HG02884 (cell line): ENCODE measurements at regions not wholly inside any gene's neighbourhood (a gene's known extent, or its start where the extent isn't known, plus 50 kb on each side); places are given as distances from the start of the nearest gene placed in this dataset.

Experiments
- ATAC-seq: cut with Tn5 transposase; IDR thresholded peaks from one replicate; pipeline ENCODE4 v1.9.1; 2021; ENCODE audit warnings: mild to moderate bottlenecking, moderate library complexity; ENCODE audit not compliant: unreplicated experiment

DNA sequence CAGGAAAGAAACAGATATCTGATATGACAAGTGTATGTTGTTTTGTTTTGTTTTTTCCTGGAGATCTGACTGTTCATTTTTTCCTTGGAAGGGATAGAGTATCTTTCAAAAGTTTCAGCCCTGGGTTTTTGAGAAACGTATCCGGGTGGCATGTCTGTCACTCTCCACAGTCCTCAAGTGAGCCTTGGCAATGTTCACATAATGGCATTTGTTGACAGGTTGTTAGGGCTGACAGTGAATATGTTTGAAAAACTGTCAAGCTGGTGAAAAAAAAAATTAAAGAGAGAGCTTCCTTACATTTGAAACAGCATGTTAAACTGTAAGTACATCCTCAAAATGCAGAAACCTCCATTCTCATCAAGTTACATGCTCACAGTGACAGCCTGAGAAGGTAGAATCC lies 113.0 kb upstream of the DYNLRB2 start:
- ATAC-seq = no peak

DNA sequence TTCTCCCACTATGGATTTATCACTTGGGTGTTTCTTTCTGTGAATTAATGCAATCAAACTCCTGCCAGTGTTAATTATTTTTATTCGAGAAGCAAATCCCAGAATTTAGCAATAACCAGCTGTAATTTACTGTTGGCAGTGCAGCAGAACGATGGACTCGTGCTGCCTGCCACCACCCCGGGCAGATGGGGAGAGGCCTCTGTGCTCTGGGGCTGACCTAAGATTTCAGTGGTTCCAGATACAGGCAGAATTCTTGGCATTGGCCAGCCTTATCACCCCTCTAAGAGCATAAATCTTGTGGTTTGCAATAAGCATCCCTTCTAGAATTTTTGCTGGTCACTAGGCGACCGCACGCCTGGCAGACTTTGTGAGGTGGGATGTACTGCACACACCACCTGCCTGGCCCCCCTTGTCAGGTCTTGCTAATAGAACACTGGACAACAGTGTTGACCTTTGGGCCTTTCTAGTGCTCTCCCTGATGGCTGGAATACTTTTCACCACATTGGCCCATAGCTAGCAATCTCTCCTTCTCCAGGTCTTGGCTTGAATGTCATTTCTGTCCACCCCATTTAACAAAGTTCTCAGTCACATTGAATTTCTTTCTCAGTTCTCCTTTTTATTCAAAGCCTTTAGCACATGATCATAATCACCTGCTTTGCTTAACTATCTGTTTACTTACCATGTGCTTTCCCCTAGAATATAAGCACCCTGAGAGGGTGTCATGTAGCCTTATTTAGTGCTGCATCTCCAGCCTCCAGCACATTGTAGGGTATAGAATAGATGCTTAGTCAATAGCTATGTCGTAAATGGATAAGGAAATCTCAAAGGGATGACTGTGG lies 122.1 kb upstream of the DYNLRB2 start:
- ATAC-seq = no peak

DNA sequence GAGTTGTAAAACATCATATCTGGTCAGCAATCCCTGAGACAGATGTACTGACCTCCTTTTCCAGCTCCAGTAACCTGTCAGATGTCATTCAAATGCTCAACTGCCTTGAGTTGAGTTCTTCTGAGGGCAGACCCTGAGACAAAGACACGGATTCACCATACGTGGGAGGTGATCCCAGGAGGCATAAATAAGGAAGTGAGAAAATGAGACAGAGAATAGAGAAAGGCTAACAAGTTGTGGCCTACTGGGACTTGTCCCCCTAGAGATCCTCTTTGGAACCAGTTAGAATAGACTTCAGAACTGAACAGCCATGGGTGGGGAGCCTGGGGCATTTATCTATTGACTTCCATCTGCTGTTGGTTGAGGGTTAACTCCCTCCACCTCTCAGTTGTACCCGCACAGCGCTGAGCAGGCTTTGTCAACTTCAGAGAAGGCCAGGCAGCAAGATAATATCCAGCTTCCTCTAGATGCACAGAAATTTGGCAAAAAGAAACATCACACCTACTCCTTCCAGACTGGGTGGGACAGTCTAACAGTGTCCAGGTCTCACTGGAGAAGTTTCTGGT lies 123.0 kb upstream of the DYNLRB2 start:
- no peak for ATAC-seq

DNA sequence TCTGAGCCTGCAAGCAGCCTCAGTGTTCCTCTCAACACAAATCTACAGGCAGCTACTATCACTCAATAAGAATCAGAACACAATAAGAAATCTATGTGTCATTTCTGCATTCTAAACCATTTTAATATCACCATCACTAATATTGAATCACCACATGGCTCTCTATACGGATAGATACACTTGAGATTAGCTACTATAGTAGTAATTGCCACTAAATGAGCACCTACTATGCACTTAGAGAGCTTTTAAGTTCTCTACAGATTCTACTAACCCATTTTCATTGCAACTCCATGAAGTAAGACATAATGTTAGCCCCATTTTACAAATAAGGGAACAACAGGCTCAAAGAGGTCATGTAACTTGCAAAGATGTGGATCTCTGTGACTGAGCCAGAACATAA lies 132.8 kb upstream of the DYNLRB2 start:
- no peak for ATAC-seq

DNA sequence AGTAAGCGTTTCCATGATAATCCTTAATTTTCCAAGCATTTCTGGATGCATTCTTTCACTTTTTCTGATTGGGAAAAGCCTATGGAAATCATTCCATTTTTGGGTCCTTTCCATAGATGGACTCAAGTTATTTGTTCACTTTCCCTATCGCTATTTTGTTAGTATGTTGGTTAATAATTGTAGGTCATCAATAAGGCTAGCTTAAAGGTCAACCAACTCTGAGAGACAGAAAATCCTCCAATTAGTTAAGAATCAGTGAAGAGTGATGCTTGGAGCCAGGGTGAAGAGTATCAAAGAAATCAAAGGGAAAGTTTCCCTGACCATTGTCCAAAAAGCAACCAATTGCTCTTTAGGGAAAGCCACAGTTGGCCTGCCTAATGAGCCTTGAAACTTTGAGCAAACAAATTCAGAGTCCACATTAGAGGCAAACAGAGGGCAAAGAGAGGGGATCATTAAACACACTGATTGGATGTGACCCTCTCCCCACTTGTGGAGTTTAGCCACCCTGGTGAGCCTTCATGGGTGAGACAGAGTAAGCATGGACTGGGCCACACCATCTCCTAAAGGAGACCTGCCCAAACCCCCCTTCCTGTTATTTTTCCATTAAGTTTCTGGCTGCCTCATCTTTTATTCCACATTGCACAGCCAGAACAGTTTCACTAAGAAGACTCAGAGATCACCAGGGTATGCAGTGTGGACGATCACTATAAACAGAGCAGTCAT lies 133.4 kb upstream of the DYNLRB2 start:
- ATAC-seq = no peak

DNA sequence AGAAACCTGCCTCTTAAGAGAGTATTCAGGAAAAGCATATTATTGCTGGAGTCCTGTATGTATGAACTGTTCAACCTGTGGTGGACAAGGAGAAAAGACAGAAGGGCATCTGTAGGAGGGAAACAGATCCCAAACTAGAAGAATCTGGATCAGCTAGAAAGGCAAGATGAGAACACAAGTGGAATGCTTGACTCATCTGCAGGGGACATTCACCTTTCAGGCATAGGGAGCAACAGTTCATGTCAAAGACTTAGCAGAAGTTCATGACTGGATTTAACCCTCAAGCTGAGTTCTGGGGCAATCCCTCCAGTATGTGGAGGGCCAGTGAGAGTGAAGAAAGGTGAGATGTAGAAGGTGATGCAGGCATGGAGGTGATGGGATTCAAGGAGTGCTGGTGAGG lies 135.9 kb upstream of the DYNLRB2 start:
- no peak for ATAC-seq

DNA sequence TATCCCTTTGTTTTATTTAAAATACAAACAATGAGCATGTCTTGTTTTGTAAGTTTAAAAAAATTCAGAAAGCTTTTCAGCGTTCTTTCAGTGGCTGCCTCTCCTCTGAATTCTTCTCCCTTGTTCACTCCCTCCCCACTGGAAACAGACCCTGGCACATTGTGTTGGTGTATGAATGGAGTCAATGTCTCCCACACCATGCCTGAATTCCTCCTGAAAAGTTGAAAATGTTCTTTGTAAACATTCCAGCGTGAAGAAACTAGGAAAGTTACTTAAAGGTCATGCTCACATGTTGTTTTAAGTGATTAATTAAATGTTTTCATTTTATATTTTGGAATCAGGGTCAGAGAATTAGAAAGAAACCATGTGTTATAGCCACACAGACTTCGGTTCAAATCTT lies 136.9 kb upstream of the DYNLRB2 start:
- no peak for ATAC-seq

DNA sequence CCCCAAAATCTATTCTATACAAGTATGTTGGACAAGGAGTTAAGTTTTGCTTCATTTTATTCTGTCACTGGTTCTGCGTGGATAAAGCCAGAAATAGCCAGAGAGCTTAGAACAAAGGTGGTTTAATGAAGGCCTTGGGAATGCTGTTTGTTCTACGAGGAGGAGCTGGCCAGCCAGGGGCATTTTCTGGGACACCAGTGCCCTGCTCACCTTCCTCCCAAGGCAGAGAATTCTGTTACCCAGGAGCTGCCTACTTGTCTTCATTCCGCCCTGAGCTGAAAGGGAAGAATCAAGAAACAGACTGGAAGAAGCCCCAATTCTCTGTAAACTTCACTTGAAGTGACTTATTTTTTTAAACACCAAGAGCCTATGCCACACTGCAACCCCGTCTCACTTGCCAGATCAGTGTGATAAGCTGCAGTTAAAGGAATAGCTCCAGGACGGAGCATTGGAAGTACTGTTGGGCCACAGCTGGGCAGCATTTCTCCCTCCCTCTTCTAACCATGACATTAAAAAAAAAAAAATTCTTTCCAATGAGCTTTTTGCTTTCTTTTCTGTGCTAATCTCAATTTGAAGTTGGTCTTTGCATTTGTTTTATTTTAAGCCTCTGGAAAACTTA lies 149.8 kb upstream of the DYNLRB2 start:
- ATAC-seq = no peak

DNA sequence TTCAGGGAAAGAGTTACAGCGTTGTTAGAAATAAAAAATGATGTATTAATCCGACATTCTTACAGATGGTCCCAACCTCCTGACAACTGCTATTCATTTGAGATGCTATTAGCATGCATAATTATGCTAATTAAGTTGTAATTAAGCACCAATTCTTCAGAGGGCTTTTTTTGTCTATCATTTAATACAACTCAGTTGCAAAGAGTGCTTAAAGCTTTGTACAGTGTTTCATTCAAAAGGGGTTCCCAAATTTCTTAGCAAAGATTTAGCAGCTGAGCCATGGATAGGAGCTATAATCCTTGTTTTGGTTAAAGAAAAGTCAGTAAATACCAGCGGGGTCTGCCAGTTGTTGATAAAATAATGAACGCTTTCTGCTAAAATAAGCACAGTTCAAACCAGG lies 150.7 kb upstream of the DYNLRB2 start:
- ATAC-seq = no peak

DNA sequence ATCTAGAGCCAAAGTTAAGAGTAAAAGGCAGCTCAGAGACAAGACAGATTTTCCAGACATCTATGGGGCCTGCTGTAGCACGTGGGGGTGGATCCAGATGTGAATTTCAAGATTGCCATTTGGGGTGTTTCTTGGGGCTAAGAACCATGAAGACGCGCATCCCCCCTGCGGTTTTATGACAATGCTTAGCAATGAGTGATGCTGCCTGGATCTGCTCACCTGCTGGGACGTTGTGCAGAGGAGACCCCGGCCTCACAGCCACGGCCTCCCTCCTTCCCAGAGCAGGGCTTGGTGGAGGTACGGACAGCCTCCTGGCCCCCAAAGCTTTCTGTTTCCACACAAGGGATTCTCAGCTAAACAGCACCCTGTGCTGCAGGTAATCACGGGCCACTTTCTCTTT lies 151.5 kb upstream of the DYNLRB2 start:
- no peak for ATAC-seq

DNA sequence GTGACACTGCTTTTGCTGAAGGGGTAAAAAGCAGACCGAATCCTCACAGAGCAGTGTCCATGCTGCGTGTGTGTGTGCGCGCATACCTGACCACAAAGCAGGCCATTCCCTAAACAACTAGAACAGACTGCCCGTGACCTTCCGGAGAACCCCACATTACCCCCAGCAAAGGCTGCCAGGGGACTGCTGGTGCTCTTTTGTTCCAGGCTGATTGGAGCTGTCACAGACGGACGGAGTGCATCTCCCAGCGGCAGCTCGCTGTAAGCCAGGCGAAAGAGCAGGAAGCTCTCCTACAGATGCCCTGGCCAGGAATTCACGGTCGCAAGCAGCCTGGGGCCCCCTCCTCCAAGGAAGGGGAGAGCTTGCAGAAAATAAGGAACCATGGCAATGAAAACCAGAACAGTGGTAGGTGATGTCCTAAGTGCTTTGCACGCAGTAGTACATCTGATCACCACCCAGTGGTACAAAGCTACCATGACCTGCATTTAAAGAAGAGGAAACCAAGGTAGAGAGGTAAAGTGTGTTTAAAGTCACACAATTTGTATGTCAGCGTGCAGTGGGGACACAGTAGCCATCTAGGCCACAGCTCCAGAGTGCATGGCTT lies 153.4 kb upstream of the DYNLRB2 start:
- no peak for ATAC-seq

DNA sequence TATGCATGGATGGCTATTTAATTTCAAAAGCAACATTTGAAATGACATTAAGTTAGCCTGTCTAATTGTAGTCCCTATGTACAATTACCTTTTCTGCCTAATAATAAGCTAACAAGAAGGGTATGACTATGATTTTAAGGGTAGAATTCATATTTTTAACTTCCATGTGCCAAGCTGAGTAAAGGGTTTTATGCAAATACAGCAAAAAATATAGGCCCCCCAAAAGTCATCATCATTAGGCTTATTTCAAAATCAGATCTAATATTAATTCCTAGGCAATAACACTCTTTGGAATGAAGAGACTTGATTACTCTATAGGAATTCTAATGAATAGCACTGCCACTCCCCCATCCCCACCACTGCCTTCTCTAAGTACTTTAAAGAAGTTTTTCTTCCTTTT lies 155.9 kb upstream of the DYNLRB2 start:
- ATAC-seq = no peak

DNA sequence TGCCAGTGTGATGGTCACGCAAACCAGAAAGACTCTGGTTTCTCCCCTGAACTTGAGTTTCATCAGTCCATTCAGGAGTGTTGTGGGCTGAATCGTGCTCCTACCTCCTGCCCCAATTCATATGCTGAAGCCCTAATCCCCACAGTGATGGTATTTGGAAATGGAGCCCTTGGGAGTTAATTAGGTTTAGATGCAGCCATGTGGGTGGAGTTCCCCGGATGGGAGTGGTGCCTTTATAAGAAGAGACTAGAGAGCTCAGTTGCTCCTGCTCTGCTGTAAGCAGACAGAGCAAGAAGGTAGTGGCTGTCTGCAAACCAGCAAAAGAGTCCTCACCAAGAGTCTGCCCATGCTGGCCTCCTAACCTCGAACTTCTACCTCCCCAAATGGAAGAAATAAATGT lies 160.3 kb upstream of the DYNLRB2 start:
- ATAC-seq = no peak

DNA sequence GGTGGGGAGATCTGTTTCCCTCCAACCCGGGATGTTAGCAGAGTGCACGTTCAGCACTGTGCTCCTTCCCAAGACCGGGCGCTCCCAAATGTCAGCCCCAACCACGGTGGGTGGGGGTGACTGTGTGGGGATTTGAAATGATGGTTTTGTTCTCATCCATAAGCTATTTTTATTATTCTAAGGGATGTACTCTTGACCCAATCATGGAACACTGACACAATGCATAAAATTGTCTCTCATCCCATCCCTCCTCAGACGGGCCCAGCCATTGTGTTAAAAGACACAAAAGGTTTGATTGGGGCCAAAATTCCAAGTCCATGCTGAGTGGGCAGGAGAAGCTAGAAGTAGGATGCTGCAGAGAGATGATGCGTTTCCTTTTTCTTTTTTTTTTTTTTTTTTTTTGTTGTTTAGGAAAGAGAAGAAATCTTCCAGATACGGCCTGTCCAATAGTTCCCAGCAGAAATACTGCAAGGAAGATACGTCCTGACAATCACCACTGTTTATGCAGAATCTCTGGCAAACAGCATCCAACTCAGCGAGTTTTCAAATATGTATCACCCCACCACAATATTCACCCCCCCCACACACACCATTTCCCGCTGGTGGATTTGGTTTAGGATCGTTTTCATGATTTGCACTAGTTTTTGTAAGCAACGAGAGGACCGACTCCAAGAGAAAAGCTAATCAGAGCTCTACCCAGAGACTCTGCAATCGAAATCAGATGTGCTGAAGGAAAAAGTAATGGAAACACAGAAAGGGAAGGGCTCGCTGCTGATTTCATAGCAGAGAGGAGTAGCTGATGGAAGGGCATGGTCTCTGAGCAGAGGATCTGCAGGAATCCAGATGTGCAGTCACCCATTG lies 163.5 kb upstream of the DYNLRB2 start:
- ATAC-seq = no peak

DNA sequence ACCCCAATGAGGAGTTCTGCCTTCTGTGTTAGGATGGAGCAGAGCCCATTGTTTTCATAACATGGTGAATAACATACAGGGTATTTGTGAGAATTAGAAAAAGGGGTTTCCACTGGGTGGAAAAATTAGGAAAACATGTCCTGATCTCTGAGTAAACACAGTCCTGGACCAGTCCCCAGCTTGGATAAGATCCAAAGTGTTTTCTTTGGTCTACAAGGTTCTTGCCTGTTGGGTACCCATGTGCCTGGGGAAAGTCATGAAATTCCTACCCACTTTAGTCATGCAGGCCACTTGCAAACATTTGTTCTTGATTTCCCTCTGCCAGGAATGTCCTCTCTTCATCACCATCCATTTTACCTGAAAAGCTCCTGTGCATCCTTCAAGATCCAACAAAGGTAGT lies 164.8 kb upstream of the DYNLRB2 start:
- ATAC-seq = no peak

DNA sequence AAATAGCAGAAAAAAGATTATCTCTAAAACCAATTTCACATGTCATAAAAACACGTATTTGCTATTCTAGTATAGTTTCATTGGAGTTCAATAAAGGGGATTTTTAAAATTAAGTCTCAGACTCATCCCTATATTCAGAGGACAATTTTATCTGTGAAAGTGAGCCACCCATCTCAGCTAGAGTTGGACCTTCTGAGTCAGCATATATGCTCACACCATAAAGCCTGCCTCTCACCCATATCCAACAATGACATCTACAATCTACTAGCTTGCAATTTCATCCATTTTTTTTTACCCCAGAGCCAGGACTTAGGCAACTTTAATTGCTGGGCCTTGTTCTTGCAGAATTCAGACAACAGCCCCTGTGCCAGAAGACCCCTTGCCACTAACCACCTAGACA lies 165.3 kb upstream of the DYNLRB2 start:
- ATAC-seq = no peak

DNA sequence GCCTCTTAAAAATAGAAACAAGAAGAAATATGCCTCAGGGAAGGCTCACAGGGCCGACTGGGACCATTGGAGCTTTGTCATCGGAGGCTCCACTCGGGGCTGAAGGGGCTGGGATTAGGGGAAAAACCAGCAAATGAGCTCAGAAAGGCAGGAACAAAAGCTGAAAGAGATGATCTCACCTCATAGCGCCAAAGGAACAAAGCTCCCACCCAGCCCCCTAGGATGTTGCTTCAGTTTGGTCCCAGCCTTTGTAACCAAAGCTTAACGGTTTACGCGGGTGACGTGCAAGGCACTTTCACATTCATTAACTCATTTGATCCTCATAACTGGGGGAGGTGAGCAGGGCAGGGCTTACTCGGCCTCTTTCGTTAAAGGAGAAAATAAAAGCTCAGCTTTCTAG lies 168.5 kb upstream of the DYNLRB2 start:
- ATAC-seq = no peak

DNA sequence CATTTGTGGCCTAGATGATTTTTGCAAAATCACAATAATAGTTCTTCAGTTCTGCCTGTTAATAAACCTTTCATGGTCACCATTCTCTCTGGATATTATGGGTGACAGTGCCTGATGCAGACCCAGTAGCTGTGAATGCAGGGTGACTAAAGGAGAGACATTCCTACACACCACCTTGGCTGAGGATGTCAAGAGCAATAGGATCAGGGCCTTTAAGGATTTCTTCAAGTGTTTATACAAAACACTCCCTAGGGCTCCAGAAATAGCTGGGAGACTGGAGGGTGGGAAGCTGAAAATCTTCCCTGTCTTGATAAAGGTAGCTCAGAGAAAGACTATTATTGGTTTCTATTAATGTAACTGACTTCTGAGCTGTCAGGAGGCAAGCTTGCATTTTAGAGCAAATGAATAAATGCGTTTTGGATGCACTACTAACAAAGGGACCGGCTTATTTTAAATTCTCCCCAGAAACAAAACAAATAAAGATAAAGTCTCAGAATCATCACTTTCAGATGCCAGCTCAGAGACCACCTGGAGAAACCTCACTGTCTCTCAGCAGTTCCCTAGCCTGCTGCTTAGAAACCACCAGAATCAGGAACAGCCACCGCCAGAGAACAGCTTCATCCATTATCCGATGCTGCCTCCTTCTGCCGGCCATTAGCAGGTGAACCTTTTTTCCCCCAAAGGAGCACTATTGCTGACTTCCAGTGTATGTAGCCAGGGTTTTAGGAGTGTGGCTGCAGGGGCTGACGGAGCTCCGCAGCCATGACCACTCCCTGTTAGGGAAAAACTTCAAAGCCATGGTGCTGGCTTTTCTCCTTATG lies 171.4 kb upstream of the DYNLRB2 start:
- ATAC-seq = no peak

DNA sequence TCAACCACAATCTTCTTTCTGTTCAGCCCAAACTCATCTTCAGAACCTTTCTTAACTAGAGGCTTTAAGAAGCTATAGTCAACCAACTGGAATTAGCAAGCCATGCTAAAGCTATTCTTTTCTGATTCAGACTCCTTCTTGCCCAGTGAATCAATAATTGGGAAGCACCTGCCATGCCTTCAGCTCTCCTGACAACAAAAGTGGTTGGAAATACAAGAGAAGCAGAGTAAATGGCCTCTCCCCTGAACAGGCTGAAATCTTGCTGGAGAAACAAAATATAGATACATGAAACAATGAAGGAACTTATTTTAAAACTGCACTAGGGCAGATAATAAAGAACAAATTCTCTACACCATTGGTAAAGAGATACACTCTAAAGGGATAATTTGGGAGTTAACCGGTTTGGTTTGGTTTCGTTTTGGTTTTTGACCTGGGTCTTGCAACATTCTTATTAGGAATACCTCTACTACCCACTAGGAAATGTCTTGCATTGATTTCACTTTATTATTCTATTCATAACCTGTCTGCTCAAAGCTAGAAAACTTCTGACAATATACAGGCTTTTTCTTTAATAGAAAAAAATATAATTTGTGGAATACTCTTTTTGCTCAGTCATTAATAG lies 173.6 kb upstream of the DYNLRB2 start:
- no peak for ATAC-seq
